K562 (cell line): ENCODE measurements at regions not wholly inside any gene's neighbourhood (a gene's known extent, or its start where the extent isn't known, plus 50 kb on each side); places are given as distances from the start of the nearest gene placed in this dataset.

Experiments
- ARID2 ChIP-seq: fragments of 450-650 bp; IDR thresholded peaks from 2 replicates; pipeline ENCODE4 v1.6.1; 2017; ENCODE audit warnings: antibody characterized with exemption, mild to moderate bottlenecking
- ETV1 ChIP-seq: fragments of 450-650 bp; conservative IDR thresholded peaks from 2 replicates; pipeline ENCODE4 v1.6.1; 2016; ENCODE audit warnings: missing genetic modification characterization, control low read depth, low read depth, missing compliant biosample characterization
- FIP1L1 ChIP-seq: fragments of 200-400 bp; formaldehyde crosslinking; IDR thresholded peaks from 2 replicates; pipeline ENCODE4 v1.6.1; 2018; ENCODE audit warnings: mild to moderate bottlenecking, low read depth, low read length; ENCODE audit not compliant: poor library complexity, severe bottlenecking
- GATA2 ChIP-seq: sonication (generic); formaldehyde crosslinking; IDR thresholded peaks from 2 replicates; pipeline ENCODE4 v1.4.0; 2020; ENCODE audit warnings: mild to moderate bottlenecking, missing genetic modification reagents
- GTF2A2 ChIP-seq: IDR thresholded peaks from 2 replicates; pipeline ENCODE4 v1.6.1; 2016; ENCODE audit warnings: mild to moderate bottlenecking, missing genetic modification characterization, missing compliant biosample characterization
- HDAC8 ChIP-seq: fragments of 450-650 bp; IDR thresholded peaks from 2 replicates; pipeline ENCODE4 v1.6.1; 2016; ENCODE audit warnings: mild to moderate bottlenecking, missing genetic modification characterization, moderate library complexity, missing compliant biosample characterization
- HSF4 ChIP-seq: fragments of 250-450 bp; sonication (Bioruptor Pico); IDR thresholded peaks from 2 replicates; pipeline ENCODE4 v2.1.2; 2022; ENCODE audit warnings: mild to moderate bottlenecking, moderate library complexity, borderline replicate concordance
- JUND ChIP-seq, 2 experiments: IDR thresholded peaks; 2 replicates in 1 of 2; 3 replicates in 1 of 2; pipeline ENCODE4 v1.6.1; 2011; ENCODE audit warnings: borderline replicate concordance in 2 of 2, low read depth in 2 of 2, low read length in 2 of 2, improper control_type of control experiment in 1 of 2, missing biosample characterization in 1 of 2, missing genetic modification characterization in 1 of 2, missing genetic modification reagents in 1 of 2
- MECOM ChIP-seq: fragments of 250-450 bp; sonication (Bioruptor Pico); IDR thresholded peaks from 2 replicates; pipeline ENCODE4 v1.8.0; 2022; ENCODE audit warnings: inconsistent platforms
- NR2C2 ChIP-seq, 2 experiments: fragments of 200-800 bp in 1 of 2; sonication (Bioruptor generic) in 1 of 2; sonication (generic) in 1 of 2; formaldehyde crosslinking in 1 of 2; IDR thresholded peaks; 2 replicates each; pipeline versions ENCODE4 v1.6.1 to v1.8.0; 2016 to 2022; ENCODE audit warnings: mild to moderate bottlenecking in 1 of 2, missing compliant biosample characterization in 1 of 2, missing genetic modification characterization in 1 of 2, missing genetic modification reagents in 1 of 2
- POLR3A ChIP-seq: IDR thresholded peaks from 2 replicates; pipeline ENCODE4 v1.6.1; 2011; ENCODE audit warnings: borderline replicate concordance, mild to moderate bottlenecking, moderate library complexity; ENCODE audit not compliant: insufficient read length, insufficient read depth; ENCODE audit errors: extremely low read depth
- SMARCE1 ChIP-seq: fragments of 450-650 bp; IDR thresholded peaks from 2 replicates; pipeline ENCODE4 v1.7.1; 2016; ENCODE audit warnings: mild to moderate bottlenecking
- SPI1 ChIP-seq: IDR thresholded peaks from 2 replicates; pipeline ENCODE4 v1.6.1; 2011; ENCODE audit warnings: low read depth, low read length, control low read depth, borderline replicate concordance
- TBL1XR1 ChIP-seq, 2 experiments: IDR thresholded peaks; 2 replicates each; pipeline ENCODE4 v1.6.1; 2012; ENCODE audit warnings: improper control_type of control experiment in 2 of 2, low read length in 2 of 2, mild to moderate bottlenecking in 1 of 2
- ZNF133 ChIP-seq: fragments of 250-450 bp; sonication (Bioruptor Pico); IDR thresholded peaks from 2 replicates; pipeline ENCODE4 v1.4.0; 2020; ENCODE audit warnings: mild to moderate bottlenecking
- ZNF41 ChIP-seq: fragments of 250-450 bp; sonication (Bioruptor Pico); conservative IDR thresholded peaks from 2 replicates; pipeline ENCODE4 v1.4.0; 2020; ENCODE audit warnings: mild to moderate bottlenecking
- ZNF584 ChIP-seq: fragments of 200-800 bp; sonication (Bioruptor generic); IDR thresholded peaks from 2 replicates; pipeline ENCODE4 v1.6.1; 2016; ENCODE audit warnings: low read depth, mild to moderate bottlenecking, missing genetic modification characterization, missing compliant biosample characterization
- ZNF586 ChIP-seq: fragments of 450-650 bp; formaldehyde crosslinking; conservative IDR thresholded peaks from 2 replicates; pipeline ENCODE4 v1.4.0; 2020; ENCODE audit warnings: mild to moderate bottlenecking, moderate library complexity
- ZNF695 ChIP-seq: fragments of 450-650 bp; formaldehyde crosslinking; IDR thresholded peaks from 2 replicates; pipeline ENCODE4 v1.4.0; 2020; ENCODE audit warnings: mild to moderate bottlenecking, moderate library complexity
- ZNF79 ChIP-seq: fragments of 250-450 bp; sonication (Bioruptor Pico); IDR thresholded peaks from 2 replicates; pipeline ENCODE4 v1.4.0; 2020; ENCODE audit warnings: low read depth, mild to moderate bottlenecking, moderate library complexity
- TF ChIP-seq, protein P1 (sequence below): sonication (generic); formaldehyde crosslinking; IDR thresholded peaks from 2 replicates; pipeline ENCODE4 v1.8.0; 2022; ENCODE audit warnings: mild to moderate bottlenecking, missing genetic modification reagents
- TF ChIP-seq, protein P2 (sequence below): sonication (generic); formaldehyde crosslinking; IDR thresholded peaks from 2 replicates; pipeline ENCODE4 v1.4.0; 2020; ENCODE audit warnings: mild to moderate bottlenecking, missing genetic modification reagents
- TF ChIP-seq, protein P3 (sequence below): fragments of 450-650 bp; conservative IDR thresholded peaks from 2 replicates; pipeline ENCODE4 v1.6.1; 2016; ENCODE audit warnings: missing genetic modification characterization, low read depth, mild to moderate bottlenecking, control low read depth, missing compliant biosample characterization

DNA sequence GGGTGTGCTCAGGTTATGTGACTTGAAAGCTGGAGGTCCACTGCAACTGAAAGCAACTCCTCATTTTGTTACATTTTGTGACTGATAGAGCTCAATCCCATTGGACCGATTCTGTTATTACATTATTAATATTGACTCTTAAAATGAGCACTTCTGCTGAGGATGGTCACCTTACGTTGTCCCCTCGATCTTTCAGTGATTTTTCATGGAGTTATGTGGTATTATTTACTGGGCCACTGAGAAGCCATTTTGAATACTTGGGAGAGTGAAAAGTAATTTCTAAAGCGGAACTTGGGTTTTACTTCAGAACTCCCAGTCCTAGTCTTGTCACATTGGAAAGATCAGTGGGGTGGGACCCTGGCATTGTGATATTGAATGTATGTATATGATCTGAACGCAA lies 96.3 kb upstream of the FAM180A start (continued):
- TF ChIP-seq NR2C2 (CRISPR knock-in tag; IDR thresholded peaks at IDR 0.05) (no peak), NR2C2 (tag; IDR thresholded peaks at IDR 0.05) (0 out of 2 replicates have a peak, but pooled peaks have one; percentile 33), MECOM (CRISPR knock-in tag) (peak; percentile 72), ZNF133 (CRISPR knock-in tag) (no peak), POLR3A (no peak), SMARCE1 (no peak), ZNF584 (CRISPR knock-in tag) (peak; percentile 80; the same call in 1 of the 2 replicates), SPI1 (no peak), TBL1XR1 (IDR thresholded peaks at IDR 0.05; ENCODE audit: low read length in 2 of 2) (no peak), JUND (IDR thresholded peaks at IDR 0.05; ENCODE audit: borderline replicate concordance, low read depth, low read length) (no peak), JUND (tag; IDR thresholded peaks at IDR 0.05; ENCODE audit: borderline replicate concordance, low read depth, low read length) (no peak), ZNF586 (CRISPR knock-in tag) (no peak), ZNF79 (CRISPR knock-in tag) (0 out of 2 replicates have a peak, but pooled peaks have one; percentile 55), GTF2A2 (tag) (peak; percentile 65; the same call in 1 of the 2 replicates), ZNF41 (CRISPR knock-in tag) (peak; percentile 65), ZNF695 (CRISPR knock-in tag) (no peak), GATA2 (no peak), ETV1 (tag) (peak; percentile 50), FIP1L1 (no peak), ARID2 (no peak), HDAC8 (tag) (0 out of 2 replicates have a peak, but pooled peaks have one; percentile 57), HSF4 (no peak)
- TF ChIP-seq, protein P1, sequence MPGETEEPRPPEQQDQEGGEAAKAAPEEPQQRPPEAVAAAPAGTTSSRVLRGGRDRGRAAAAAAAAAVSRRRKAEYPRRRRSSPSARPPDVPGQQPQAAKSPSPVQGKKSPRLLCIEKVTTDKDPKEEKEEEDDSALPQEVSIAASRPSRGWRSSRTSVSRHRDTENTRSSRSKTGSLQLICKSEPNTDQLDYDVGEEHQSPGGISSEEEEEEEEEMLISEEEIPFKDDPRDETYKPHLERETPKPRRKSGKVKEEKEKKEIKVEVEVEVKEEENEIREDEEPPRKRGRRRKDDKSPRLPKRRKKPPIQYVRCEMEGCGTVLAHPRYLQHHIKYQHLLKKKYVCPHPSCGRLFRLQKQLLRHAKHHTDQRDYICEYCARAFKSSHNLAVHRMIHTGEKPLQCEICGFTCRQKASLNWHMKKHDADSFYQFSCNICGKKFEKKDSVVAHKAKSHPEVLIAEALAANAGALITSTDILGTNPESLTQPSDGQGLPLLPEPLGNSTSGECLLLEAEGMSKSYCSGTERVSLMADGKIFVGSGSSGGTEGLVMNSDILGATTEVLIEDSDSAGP (CRISPR knock-in tag), result no peak
- TF ChIP-seq, protein P2, sequence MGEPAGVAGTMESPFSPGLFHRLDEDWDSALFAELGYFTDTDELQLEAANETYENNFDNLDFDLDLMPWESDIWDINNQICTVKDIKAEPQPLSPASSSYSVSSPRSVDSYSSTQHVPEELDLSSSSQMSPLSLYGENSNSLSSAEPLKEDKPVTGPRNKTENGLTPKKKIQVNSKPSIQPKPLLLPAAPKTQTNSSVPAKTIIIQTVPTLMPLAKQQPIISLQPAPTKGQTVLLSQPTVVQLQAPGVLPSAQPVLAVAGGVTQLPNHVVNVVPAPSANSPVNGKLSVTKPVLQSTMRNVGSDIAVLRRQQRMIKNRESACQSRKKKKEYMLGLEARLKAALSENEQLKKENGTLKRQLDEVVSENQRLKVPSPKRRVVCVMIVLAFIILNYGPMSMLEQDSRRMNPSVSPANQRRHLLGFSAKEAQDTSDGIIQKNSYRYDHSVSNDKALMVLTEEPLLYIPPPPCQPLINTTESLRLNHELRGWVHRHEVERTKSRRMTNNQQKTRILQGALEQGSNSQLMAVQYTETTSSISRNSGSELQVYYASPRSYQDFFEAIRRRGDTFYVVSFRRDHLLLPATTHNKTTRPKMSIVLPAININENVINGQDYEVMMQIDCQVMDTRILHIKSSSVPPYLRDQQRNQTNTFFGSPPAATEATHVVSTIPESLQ, result no peak
- TF ChIP-seq, protein P3, sequence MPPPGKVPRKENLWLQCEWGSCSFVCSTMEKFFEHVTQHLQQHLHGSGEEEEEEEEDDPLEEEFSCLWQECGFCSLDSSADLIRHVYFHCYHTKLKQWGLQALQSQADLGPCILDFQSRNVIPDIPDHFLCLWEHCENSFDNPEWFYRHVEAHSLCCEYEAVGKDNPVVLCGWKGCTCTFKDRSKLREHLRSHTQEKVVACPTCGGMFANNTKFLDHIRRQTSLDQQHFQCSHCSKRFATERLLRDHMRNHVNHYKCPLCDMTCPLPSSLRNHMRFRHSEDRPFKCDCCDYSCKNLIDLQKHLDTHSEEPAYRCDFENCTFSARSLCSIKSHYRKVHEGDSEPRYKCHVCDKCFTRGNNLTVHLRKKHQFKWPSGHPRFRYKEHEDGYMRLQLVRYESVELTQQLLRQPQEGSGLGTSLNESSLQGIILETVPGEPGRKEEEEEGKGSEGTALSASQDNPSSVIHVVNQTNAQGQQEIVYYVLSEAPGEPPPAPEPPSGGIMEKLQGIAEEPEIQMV (tag), result peak; percentile 64; the same call in 1 of the 2 replicates
